Chondrocyte (in vitro differentiated cells): ENCODE measurements at regions not wholly inside any gene's neighbourhood (a gene's known extent, or its start where the extent isn't known, plus 50 kb on each side); places are given as distances from the start of the nearest gene placed in this dataset.

ENCODE experiments used
- DNase-seq: peaks from one replicate; pipeline ENCODE4 v3.0.0; 2021; ENCODE audit warnings: mixed read lengths, low spot score
- H3K27ac Mint-ChIP-seq: one replicate; pipeline ENCODE4 v1.8.0; 2021; ENCODE audit warnings: mild to moderate bottlenecking, moderate library complexity, mixed read lengths; ENCODE audit not compliant: unreplicated experiment
- H3K27me3 Mint-ChIP-seq: 2 replicates; pipeline ENCODE4 v1.8.0; 2021; ENCODE audit warnings: low read depth, mixed read lengths
- H3K36me3 Mint-ChIP-seq: 2 replicates; pipeline ENCODE4 v1.8.0; 2021; ENCODE audit warnings: low read depth, mixed read lengths
- H3K4me1 Mint-ChIP-seq: 2 replicates; pipeline ENCODE4 v1.8.0; 2021; ENCODE audit warnings: low read depth, mild to moderate bottlenecking, mixed read lengths
- H3K4me3 Mint-ChIP-seq: one replicate; pipeline ENCODE4 v1.8.0; 2021; ENCODE audit warnings: mild to moderate bottlenecking, moderate library complexity, mixed read lengths; ENCODE audit not compliant: unreplicated experiment
- H3K9me3 Mint-ChIP-seq: 2 replicates; pipeline ENCODE4 v1.8.0; 2021; ENCODE audit warnings: low read depth, mixed read lengths
- CTCF ChIP-seq: fragments of 200-600 bp; sonication (generic); IDR thresholded peaks from 2 replicates; pipeline ENCODE4 v1.5.0; 2021; ENCODE audit warnings: antibody characterized with exemption, mild to moderate bottlenecking, moderate library complexity

- DNase-seq, result no peak
- Mint-ChIP-seq H3K4me3 (no peak overlapping the region), H3K27ac (no peak overlapping the region), H3K27me3 (no peaks in the 10 kb centered on the region), H3K36me3 (peaks cover 1% of the 10 kb centered on the region), H3K9me3 (no peaks in the 10 kb centered on the region), H3K4me1 (peaks cover 37% of the 10 kb centered on the region)
- TF ChIP-seq CTCF, result no peak
Measured at GRCh38 chr1:232470711-232471110, 159.2 kb downstream of the SIPA1L2 start.

GRCh38 chr1:232468249-232468648 lies 161.7 kb downstream of the SIPA1L2 start:
- peaks cover 31% of the 10 kb centered on the region for H3K4me1 Mint-ChIP-seq
- H3K27me3 Mint-ChIP-seq, result no peaks in the 10 kb centered on the region
- no peak overlapping the region for H3K27ac Mint-ChIP-seq
- peaks cover 4% of the 10 kb centered on the region for H3K36me3 Mint-ChIP-seq
- no peak for DNase-seq
- TF ChIP-seq CTCF, result no peak
- H3K9me3 Mint-ChIP-seq, result no peaks in the 10 kb centered on the region
- H3K4me3 Mint-ChIP-seq, result no peak overlapping the region

GRCh38 chr1:232467073-232467760 lies 162.7 kb downstream of the SIPA1L2 start:
- Mint-ChIP-seq H3K4me3 (no peak overlapping the region), H3K4me1 (peaks cover 31% of the 10 kb centered on the region), H3K27me3 (no peaks in the 10 kb centered on the region), H3K9me3 (no peaks in the 10 kb centered on the region), H3K27ac (no peak overlapping the region), H3K36me3 (peaks cover 4% of the 10 kb centered on the region)
- TF ChIP-seq CTCF, result peak; percentile 10
- no peak for DNase-seq

GRCh38 chr1:232464325-232464724 lies 165.6 kb downstream of the SIPA1L2 start:
- no peak for DNase-seq
- Mint-ChIP-seq H3K4me1 (peaks cover 37% of the 10 kb centered on the region), H3K4me3 (no peak overlapping the region), H3K27me3 (no peaks in the 10 kb centered on the region), H3K27ac (no peak overlapping the region), H3K9me3 (no peaks in the 10 kb centered on the region), H3K36me3 (peaks cover 4% of the 10 kb centered on the region)
- no peak for TF ChIP-seq CTCF

- H3K4me3 Mint-ChIP-seq, result no peak overlapping the region
- H3K27me3 Mint-ChIP-seq, result no peaks in the 10 kb centered on the region
- no peak for TF ChIP-seq CTCF
- no peak for DNase-seq
- peaks cover 46% of the 10 kb centered on the region for H3K4me1 Mint-ChIP-seq
- H3K27ac Mint-ChIP-seq, result peak overlapping the region; percentile 14
- no peaks in the 10 kb centered on the region for H3K9me3 Mint-ChIP-seq
- peaks cover 4% of the 10 kb centered on the region for H3K36me3 Mint-ChIP-seq
Measured at GRCh38 chr1:232463225-232463624, 166.7 kb downstream of the SIPA1L2 start.
